Uterus (tissue), 2 donors: ENCODE measurements at regions not wholly inside any gene's neighbourhood (a gene's known extent, or its start where the extent isn't known, plus 50 kb on each side); places are given as distances from the start of the nearest gene placed in this dataset.

Experiments used
- POLR2A ChIP-seq, 2 donors: fragments of 450-650 bp; IDR thresholded peaks; one replicate each; pipeline ENCODE4 v1.6.1; 2016; ENCODE audit warnings: antibody characterized with exemption in 2 of 2, mild to moderate bottlenecking in 1 of 2, moderate library complexity in 1 of 2
- TF ChIP-seq, protein P1 (sequence below), 4 experiments: fragments of 200-600 bp in 2 of 4; fragments of 450-650 bp in 2 of 4; sonication (generic) in 2 of 4; IDR thresholded peaks; one replicate each; pipeline ENCODE4 v1.5.1; 2016 to 2019; ENCODE audit warnings: antibody characterized with exemption in 4 of 4, mild to moderate bottlenecking in 2 of 4, moderate library complexity in 1 of 4

DNA sequence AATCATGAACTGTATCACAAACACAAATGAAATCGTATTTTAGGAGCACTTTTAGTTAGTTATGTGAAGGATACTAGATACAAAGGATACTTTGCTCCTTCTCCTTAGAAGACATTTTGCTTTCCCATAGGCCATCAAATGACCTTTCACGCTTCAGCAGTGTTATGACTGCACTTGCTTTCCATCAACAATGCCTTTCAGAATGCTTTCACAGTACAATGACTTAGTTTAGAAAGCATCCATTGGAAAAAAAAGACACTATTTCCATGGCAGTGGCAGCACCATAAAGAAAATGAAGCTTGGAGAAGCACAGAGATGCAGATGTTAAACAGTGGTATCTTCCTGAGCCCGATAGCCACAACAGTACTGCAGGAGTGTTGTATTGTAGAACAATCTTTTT lies 203.9 kb downstream of the PCSK1 start:
- TF ChIP-seq, protein P1, sequence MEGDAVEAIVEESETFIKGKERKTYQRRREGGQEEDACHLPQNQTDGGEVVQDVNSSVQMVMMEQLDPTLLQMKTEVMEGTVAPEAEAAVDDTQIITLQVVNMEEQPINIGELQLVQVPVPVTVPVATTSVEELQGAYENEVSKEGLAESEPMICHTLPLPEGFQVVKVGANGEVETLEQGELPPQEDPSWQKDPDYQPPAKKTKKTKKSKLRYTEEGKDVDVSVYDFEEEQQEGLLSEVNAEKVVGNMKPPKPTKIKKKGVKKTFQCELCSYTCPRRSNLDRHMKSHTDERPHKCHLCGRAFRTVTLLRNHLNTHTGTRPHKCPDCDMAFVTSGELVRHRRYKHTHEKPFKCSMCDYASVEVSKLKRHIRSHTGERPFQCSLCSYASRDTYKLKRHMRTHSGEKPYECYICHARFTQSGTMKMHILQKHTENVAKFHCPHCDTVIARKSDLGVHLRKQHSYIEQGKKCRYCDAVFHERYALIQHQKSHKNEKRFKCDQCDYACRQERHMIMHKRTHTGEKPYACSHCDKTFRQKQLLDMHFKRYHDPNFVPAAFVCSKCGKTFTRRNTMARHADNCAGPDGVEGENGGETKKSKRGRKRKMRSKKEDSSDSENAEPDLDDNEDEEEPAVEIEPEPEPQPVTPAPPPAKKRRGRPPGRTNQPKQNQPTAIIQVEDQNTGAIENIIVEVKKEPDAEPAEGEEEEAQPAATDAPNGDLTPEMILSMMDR (IDR thresholded peaks at IDR 0.05): no peak
- no peak for TF ChIP-seq POLR2A (IDR thresholded peaks at IDR 0.05)
